NCI-H446 (cell line): ENCODE measurements at regions not wholly inside any gene's neighbourhood (a gene's known extent, or its start where the extent isn't known, plus 50 kb on each side); places are given as distances from the start of the nearest gene placed in this dataset.
A peak's percentile ranks its signal among the peaks of the same experiment; 100 is the strongest.
"Not testable (repeated sequence)": the region's sequence is repeated elsewhere in the genome, so short reads cannot be mapped to it uniquely, and the experiment has no call there.

Experiments used
- DNase-seq, 2 experiments: peaks; one replicate each; lab custom pipeline; 2025; lab: John Stamatoyannopoulos, UW

- no peak for DNase-seq
Measured at GRCh38 chr2:71922499-71923142, 225.0 kb downstream of the CYP26B1 start.

GRCh38 chr2:71922091-71922490 is 225.6 kb downstream of the CYP26B1 start:
- DNase-seq: no peak

GRCh38 chr2:71920819-71921218 is 226.8 kb downstream of the CYP26B1 start:
- DNase-seq: not testable (repeated sequence)

GRCh38 chr2:71919708-71920107 is 228.0 kb downstream of the CYP26B1 start:
- no peak for DNase-seq

- DNase-seq: no peak
Measured at GRCh38 chr2:71910277-71910676, 237.4 kb downstream of the CYP26B1 start.

GRCh38 chr2:71908798-71909197 is 238.9 kb downstream of the CYP26B1 start:
- no peak for DNase-seq

- DNase-seq: no peak
Measured at GRCh38 chr2:71907503-71907902, 240.2 kb downstream of the CYP26B1 start.

- no peak for DNase-seq
Measured at GRCh38 chr2:71906357-71906973, 241.2 kb downstream of the CYP26B1 start.

GRCh38 chr2:71905205-71905604 is 242.5 kb downstream of the CYP26B1 start:
- DNase-seq: no peak

GRCh38 chr2:71903841-71904240 is 243.8 kb downstream of the CYP26B1 start:
- no peak for DNase-seq

GRCh38 chr2:71901466-71901865 is 246.2 kb downstream of the CYP26B1 start:
- DNase-seq: no peak

- DNase-seq: no peak
Measured at GRCh38 chr2:71898851-71899681, 248.6 kb downstream of the CYP26B1 start.

- no peak for DNase-seq
Measured at GRCh38 chr2:71898375-71898774, 249.3 kb downstream of the CYP26B1 start.

- no peak for DNase-seq
Measured at GRCh38 chr2:71897836-71898235, 249.8 kb downstream of the CYP26B1 start.

GRCh38 chr2:71897137-71897480 is 250.6 kb downstream of the CYP26B1 start:
- DNase-seq: peak in 1 of 2 experiments; percentile 75

GRCh38 chr2:71896385-71897136 is 251.1 kb downstream of the CYP26B1 start:
- peak in 1 of 2 experiments; percentile 64 for DNase-seq

- no peak for DNase-seq
Measured at GRCh38 chr2:71895320-71896161, 252.1 kb downstream of the CYP26B1 start.

- DNase-seq: no peak
Measured at GRCh38 chr2:71894261-71894660, 253.4 kb downstream of the CYP26B1 start.

GRCh38 chr2:71893646-71894045 is 254.0 kb downstream of the CYP26B1 start:
- no peak for DNase-seq

- DNase-seq: peak in 1 of 2 experiments; percentile 45
Measured at GRCh38 chr2:71892896-71893295, 254.8 kb downstream of the CYP26B1 start.

GRCh38 chr2:71892423-71892730 is 255.3 kb downstream of the CYP26B1 start:
- DNase-seq: no peak
